Breast epithelium (tissue), 3 donors: ENCODE measurements at regions not wholly inside any gene's neighbourhood (a gene's known extent, or its start where the extent isn't known, plus 50 kb on each side); places are given as distances from the start of the nearest gene placed in this dataset.

Source experiments
- POLR2AphosphoS5 ChIP-seq, 3 donors: sonication (generic); formaldehyde crosslinking; IDR thresholded peaks; one replicate each; pipeline ENCODE4 v1.6.1; 2017; ENCODE audit warnings: antibody characterized with exemption in 3 of 3
- TF ChIP-seq, protein P1 (sequence below), 3 donors: fragments of 450-650 bp; IDR thresholded peaks; one replicate each; pipeline ENCODE4 v1.5.1; 2016 to 2017; ENCODE audit warnings: antibody characterized with exemption in 3 of 3, mild to moderate bottlenecking in 3 of 3, moderate library complexity in 3 of 3

- TF ChIP-seq, protein P1, sequence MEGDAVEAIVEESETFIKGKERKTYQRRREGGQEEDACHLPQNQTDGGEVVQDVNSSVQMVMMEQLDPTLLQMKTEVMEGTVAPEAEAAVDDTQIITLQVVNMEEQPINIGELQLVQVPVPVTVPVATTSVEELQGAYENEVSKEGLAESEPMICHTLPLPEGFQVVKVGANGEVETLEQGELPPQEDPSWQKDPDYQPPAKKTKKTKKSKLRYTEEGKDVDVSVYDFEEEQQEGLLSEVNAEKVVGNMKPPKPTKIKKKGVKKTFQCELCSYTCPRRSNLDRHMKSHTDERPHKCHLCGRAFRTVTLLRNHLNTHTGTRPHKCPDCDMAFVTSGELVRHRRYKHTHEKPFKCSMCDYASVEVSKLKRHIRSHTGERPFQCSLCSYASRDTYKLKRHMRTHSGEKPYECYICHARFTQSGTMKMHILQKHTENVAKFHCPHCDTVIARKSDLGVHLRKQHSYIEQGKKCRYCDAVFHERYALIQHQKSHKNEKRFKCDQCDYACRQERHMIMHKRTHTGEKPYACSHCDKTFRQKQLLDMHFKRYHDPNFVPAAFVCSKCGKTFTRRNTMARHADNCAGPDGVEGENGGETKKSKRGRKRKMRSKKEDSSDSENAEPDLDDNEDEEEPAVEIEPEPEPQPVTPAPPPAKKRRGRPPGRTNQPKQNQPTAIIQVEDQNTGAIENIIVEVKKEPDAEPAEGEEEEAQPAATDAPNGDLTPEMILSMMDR (IDR thresholded peaks at IDR 0.05), result no peak
- no peak for TF ChIP-seq POLR2AphosphoS5 (IDR thresholded peaks at IDR 0.05)
These were observed 56.4 kb upstream of the RNU6-8 start for GRCh38 chr14:32259368-32260013.
